GM13976 (cell line): ENCODE measurements at regions not wholly inside any gene's neighbourhood (a gene's known extent, or its start where the extent isn't known, plus 50 kb on each side); places are given as distances from the start of the nearest gene placed in this dataset.
"Not testable (repeated sequence)": the region's sequence is repeated elsewhere in the genome, so short reads cannot be mapped to it uniquely, and the experiment has no call there.

ENCODE experiments used
- DNase-seq: peaks from one replicate; pipeline ENCODE4 v3.0.0; 2012; ENCODE audit warnings: low spot score
- in situ Hi-C: fragments of 300-500 bp; cut with MboI; formaldehyde crosslinking; loops from one replicate; pipeline ENCODE4 v1.12.0; 2022; ENCODE audit warnings: low sequenced_read_pairs, mixed read lengths, inconsistent platforms; ENCODE audit not compliant: unreplicated experiment
- TF ChIP-seq, protein P1 (sequence below): IDR thresholded peaks from 2 replicates; pipeline ENCODE4 v1.5.1; 2012; ENCODE audit warnings: borderline replicate concordance, mild to moderate bottlenecking; ENCODE audit not compliant: insufficient read depth; ENCODE audit errors: extremely low read depth, missing control alignments, control extremely low read depth

DNA sequence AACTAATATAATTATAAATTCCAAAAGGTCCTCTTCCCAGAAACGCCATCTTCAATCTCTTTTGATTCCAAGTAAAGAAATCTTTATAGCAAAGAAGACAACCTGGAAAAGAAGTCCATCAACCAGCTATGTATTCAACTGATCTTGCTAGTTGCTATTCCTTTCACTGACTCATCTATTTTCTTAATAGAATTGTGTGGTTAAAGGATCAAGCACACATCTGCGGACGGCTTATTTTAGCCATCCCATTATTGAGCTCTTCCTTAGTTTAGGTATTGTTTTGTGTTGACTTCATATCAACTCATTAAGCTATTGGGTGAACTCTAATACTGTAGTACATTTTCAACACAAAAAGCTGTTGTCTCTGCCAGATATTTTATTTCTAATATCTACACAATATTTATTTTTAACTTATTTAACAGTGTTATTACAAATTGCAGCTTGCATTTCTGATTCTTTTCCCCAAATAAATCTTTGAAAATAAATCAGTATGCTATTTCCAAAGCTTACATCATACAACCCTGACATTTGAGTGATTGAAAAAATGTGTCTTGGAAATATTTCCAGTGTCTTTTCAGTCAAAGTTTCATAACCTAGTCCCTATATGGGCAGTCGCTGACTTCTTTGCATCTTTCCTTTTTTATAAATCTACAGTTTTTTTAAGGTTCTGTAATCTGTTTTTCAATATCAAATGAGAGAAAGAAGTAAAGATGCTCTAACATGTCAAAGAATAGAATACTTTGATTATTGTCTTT lies 158.8 kb upstream of the SPRY2 start:
- DNase-seq: no peak
- TF ChIP-seq, protein P1, sequence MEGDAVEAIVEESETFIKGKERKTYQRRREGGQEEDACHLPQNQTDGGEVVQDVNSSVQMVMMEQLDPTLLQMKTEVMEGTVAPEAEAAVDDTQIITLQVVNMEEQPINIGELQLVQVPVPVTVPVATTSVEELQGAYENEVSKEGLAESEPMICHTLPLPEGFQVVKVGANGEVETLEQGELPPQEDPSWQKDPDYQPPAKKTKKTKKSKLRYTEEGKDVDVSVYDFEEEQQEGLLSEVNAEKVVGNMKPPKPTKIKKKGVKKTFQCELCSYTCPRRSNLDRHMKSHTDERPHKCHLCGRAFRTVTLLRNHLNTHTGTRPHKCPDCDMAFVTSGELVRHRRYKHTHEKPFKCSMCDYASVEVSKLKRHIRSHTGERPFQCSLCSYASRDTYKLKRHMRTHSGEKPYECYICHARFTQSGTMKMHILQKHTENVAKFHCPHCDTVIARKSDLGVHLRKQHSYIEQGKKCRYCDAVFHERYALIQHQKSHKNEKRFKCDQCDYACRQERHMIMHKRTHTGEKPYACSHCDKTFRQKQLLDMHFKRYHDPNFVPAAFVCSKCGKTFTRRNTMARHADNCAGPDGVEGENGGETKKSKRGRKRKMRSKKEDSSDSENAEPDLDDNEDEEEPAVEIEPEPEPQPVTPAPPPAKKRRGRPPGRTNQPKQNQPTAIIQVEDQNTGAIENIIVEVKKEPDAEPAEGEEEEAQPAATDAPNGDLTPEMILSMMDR: no peak
- in situ Hi-C loops: no loop called here

DNA sequence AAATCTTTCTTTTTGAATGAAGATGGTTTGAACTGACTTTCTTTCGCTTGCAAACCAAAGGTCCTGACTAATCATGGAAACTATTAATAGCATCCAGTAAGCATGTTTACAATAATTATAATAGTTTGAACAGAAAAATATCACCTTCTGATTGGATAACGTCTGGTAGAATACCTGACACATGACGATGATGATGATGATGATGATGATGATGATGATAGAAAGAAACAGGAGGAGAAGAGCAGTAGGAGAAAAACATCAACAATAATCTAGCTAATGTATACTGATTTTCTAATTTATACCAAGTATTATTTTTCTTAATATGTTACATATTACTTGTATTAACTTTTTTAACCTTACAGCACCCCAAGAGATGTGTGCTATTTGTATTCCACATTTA lies 157.5 kb upstream of the SPRY2 start:
- in situ Hi-C loops: no loop called here
- TF ChIP-seq, protein P1: no peak

DNA sequence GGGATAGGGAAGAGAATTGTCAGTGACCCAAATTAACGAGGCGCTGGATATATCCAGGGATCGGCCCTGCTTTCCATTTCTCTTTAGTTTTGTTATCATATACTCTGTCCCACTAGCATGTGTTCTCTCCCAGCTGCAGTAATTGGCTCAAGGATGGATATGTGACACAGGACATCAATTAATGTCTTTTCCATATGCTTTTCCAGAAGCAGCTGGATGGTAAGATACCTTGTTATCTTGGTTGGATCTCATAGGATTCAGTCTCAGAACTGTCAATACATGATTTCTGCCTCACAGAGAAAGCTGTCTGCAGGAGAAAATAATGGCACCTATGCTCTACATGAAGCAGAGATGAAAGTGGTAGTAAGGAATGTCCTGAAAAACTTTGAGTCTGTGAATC lies 157.1 kb upstream of the SPRY2 start:
- TF ChIP-seq, protein P1: no peak
- DNase-seq: no peak
- in situ Hi-C loops: no loop called here

More for the DNA sequence above, 157.5 kb upstream of the SPRY2 start:
- DNase-seq: no peak

DNA sequence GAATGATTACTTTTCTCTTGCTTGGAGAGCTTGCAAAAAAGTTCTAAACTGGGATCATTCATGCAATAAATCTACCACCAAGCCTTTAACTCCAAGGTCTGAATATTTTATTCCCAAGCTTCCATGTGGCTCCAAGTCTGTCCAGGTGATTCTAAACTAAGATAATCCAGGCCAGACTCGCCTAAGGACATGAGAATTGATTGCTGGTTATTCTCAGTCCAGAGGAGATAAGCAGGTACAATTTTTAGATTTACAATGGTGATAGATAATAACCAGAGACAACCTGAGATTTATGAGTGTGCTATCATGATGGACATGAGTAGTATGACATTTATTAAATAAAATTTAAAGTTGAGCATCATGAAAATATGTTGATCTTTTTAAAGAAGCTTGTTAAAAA lies 156.5 kb upstream of the SPRY2 start:
- in situ Hi-C loops: no loop called here
- no peak for DNase-seq
- TF ChIP-seq, protein P1: no peak

DNA sequence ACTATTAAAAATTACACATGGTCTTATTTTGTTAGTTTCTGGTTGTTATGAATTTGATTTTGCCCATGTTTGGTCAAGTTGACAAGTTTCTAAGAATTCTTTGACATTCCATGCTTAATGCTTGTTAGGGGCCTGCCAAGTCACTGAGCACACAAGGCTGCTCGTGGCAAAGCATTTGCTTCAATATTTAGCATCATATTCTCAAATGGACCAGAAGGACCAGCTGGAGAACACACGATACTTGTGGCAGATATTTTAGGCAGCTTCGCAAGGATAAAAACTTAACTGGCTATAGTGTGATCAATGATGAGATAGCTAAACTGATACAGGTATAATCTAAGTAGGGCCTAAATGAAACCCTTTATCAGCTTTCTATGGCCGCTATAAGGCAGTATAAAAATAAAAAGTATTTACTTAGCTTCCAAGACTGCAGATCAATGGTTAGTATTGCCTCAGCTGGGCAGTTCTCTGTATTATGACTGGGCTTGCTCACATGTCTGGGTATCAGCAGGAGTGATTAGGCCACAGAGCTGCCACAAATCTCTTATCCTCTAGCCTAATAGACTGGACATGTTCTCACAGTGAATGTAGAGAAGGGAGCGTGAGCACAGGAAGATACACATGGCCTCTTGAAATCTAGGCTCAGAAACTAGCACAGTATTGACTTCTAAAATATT lies 155.9 kb upstream of the SPRY2 start:
- in situ Hi-C loops: no loop called here
- DNase-seq: no peak
- TF ChIP-seq, protein P1: no peak

DNA sequence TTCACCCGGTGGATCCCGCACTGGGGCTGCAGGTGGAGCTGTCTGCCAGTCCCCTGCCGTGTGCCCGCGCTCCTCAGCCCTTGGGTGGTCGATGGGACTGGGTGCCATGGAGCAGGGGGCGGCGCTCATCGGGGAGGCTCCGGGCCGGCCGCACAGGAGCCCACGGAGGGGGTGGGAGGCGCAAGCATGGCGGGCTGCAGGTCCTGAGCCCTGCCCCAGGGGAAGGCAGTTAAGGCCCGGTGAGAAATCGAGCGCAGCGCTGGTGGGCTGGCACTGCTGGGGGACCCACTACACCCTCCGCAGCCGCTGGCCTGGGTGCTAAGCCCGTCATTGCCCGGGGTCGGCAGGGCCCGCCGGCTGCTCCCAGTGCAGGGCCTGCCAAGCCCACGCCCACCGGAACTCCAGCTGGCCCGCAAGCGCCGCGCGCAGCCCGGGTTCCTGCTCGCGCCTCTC lies 149.6 kb upstream of the SPRY2 start:
- in situ Hi-C loops, DNase-seq: not testable (repeated sequence)

DNA sequence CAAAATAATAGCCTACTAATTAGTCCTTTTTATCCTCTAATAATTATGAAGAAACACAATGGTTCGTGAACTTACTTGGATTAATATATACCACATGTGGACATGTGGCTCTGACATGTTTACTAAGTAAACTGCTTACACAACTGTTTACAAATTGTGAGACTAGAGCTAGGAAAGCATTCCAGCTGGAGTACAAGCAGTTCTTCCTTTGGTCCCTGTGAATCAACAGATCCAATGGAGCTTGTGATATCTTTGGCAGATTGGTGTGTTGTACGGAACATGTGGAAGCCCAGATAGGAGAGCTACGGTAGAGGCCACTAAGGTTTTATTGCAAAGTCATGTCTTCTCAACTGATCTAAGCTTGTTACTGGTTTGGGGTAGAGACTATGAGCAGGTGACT lies 145.5 kb upstream of the SPRY2 start:
- DNase-seq: no peak
- in situ Hi-C loops: no loop called here
- TF ChIP-seq, protein P1: no peak
